Keratinocyte (primary cell): ENCODE measurements at regions not wholly inside any gene's neighbourhood (a gene's known extent, or its start where the extent isn't known, plus 50 kb on each side); places are given as distances from the start of the nearest gene placed in this dataset.

Experiments used
- EZH2 ChIP-seq: IDR thresholded peaks from one replicate; pipeline ENCODE4 v1.6.1; 2012; ENCODE audit warnings: inconsistent platforms, mild to moderate bottlenecking, low read length, moderate library complexity
- TF ChIP-seq, protein P1 (sequence below), 3 experiments: IDR thresholded peaks in 1 of 3; conservative IDR thresholded peaks in 1 of 3; optimal IDR thresholded peaks in 1 of 3; 2 replicates in 2 of 3; 3 replicates in 1 of 3; pipeline versions ENCODE3 to v1.5.1; 2011; ENCODE audit warnings: low read length in 3 of 3, mild to moderate bottlenecking in 3 of 3, moderate library complexity in 2 of 3, control low read depth in 1 of 3, inconsistent platforms in 1 of 3; ENCODE audit not compliant: insufficient read depth in 2 of 3; ENCODE audit errors: extremely low read depth in 1 of 3

GRCh38 chr17:33811004-33811760, 443.9 kb upstream of the CCL2 start:
- TF ChIP-seq, protein P1, sequence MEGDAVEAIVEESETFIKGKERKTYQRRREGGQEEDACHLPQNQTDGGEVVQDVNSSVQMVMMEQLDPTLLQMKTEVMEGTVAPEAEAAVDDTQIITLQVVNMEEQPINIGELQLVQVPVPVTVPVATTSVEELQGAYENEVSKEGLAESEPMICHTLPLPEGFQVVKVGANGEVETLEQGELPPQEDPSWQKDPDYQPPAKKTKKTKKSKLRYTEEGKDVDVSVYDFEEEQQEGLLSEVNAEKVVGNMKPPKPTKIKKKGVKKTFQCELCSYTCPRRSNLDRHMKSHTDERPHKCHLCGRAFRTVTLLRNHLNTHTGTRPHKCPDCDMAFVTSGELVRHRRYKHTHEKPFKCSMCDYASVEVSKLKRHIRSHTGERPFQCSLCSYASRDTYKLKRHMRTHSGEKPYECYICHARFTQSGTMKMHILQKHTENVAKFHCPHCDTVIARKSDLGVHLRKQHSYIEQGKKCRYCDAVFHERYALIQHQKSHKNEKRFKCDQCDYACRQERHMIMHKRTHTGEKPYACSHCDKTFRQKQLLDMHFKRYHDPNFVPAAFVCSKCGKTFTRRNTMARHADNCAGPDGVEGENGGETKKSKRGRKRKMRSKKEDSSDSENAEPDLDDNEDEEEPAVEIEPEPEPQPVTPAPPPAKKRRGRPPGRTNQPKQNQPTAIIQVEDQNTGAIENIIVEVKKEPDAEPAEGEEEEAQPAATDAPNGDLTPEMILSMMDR (optimal IDR thresholded peaks at IDR 0.05 in 1 of 3, IDR thresholded peaks at IDR 0.05 in 1 of 3, conservative IDR thresholded peaks at IDR 0.05 in 1 of 3; ENCODE audit: extremely low read depth in 1 of 3, insufficient read depth in 2 of 3, low read length in 3 of 3), result no peak
- TF ChIP-seq EZH2, result no peak
